Renal pelvis (tissue), 1 donor: ENCODE measurements at regions not wholly inside any gene's neighbourhood (a gene's known extent, or its start where the extent isn't known, plus 50 kb on each side); places are given as distances from the start of the nearest gene placed in this dataset.

ENCODE experiments used
- DNase-seq: peaks from one replicate; pipeline ENCODE4 v3.0.0-alpha.2; 2013

DNA sequence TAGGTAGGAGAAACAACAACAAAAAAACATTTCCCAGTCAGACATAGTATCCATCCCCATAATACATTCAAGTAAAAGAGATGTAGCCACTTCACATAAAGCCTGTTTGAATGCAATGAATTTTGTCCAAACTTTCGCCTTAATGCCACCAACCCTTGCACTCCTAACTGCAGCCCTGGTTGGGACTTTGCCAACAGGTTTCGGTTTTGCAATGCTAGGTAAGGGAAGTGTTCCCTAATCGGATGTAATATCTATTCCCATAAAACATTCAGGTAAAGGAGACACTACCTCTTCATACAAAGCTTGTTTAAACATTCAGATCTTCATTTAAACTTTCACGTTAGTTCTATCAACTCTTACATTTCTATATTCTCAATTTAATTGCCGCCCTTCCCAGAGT is 336.1 kb downstream of the DRD1 start:
- DNase-seq, result no peak

- DNase-seq, result no peak
These were observed 336.9 kb downstream of the DRD1 start for GRCh38 chr5:175107028-175107588.

- peak; percentile 17 for DNase-seq
These were observed 339.3 kb downstream of the DRD1 start for GRCh38 chr5:175104677-175105076.

DNA sequence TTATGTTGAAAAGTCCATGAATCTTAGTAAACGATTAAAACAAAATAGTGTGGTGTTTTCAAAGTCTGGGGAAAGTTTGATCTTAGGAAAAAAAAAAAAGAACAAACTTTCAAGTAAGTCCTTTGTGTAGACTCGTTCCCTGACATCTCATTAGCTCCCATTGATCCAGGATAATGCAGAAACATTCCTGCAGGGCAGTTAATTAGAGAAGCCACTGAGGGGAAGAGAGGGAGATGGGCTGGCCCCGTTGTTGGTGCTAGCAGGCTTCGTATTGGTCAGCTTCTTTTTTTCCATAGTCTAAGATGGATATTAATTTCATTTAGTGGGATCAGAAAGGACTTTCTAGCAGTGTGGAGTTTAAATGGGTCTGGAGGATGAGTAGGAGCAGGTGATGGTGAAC is 340.2 kb downstream of the DRD1 start:
- no peak for DNase-seq

GRCh38 chr5:175102717-175103116 is 341.3 kb downstream of the DRD1 start:
- DNase-seq, result no peak

GRCh38 chr5:175098301-175098700 is 345.7 kb downstream of the DRD1 start:
- DNase-seq, result no peak

DNA sequence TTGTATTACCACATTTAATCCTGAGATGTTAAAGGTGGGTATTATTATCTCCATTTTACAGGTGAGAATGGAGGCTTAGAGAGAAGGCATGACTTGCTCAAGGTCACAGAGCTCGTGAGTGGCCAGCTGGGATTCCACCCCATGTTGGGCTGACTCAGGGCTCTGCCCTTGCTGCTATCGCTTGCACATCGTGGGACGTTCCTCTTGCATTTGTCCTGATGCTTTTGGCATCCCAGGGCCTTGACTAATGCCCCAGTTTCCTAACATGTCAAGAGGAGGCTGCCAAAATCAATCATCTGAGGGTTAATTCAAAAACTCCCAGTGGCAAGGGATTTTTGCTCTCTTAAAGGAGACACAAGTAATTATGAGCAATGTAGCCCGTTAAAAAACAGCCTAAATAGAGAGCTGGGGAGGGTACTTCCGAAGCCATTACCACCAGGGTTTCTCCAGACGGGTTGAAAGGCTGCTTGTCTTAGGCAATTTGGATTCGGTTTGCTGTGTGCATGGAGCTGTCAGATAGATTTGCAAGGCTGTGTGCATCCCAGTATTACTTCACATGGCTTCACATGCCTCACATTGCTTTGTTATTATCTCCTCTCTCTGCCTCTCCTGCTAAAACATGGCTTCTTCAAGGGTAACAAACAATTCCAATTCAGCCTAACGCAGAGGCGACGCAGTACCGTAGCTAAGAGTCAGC is 347.4 kb downstream of the DRD1 start:
- no peak for DNase-seq

DNA sequence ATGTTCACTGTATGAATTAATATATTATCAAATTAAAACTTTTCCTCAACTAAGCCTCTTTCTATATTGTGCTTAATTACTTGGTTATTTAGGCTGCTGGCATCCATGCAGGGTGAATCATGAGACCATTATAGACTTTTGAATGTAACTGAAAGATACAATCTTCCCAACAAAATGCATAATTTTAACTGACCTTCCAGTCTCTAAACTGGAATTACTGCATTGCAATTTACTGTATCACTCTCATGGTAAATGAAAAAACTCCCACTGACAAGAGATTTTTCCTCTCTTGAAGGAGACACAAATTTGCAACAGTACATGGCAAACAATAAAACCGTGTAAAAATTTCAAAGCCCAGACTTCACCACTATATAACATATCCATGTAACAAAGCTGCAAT is 349.5 kb downstream of the DRD1 start:
- DNase-seq, result no peak

GRCh38 chr5:175092691-175093090 is 351.3 kb downstream of the DRD1 start:
- no peak for DNase-seq

DNA sequence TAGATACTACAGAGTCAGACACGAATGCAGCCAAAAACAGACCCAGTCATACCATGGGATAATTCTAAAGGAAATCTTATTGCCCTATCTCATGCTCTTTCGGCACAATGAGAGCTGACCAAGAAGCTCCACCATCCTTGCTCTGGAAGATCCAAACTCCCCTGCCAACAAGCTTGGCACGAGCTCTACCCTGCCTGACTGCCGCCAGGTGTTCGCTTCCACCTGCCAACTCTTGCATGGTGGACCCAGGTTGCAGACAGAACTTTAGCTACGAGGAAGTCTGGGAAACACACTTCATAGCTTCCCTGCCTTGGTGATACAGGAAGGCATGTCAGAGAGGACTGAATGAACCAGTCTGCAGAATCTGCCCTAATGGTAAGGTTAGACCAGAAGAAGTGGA is 355.0 kb downstream of the DRD1 start:
- no peak for DNase-seq

- no peak for DNase-seq
These were observed 358.6 kb downstream of the MSX2 start for GRCh38 chr5:175082866-175083590.

- no peak for DNase-seq
These were observed 358.0 kb downstream of the MSX2 start for GRCh38 chr5:175082346-175082745.

DNA sequence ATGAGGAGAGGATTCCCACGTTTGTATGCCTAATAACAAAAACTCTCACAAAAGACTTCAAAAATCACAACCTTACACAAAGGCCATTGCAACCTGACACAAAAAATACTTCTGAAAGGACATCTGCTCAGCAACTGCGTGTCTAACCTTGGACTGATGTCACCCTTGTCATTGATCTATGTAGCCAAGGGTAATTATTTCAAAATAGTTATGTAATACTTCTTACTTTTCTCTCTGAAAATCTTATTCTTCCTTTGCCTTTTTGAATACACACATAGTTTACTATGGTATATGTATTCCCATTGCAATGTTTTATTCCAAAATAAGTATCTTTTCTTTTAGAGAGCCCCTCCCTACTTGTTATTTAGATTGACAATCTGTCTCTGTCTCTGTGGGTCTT is 355.3 kb downstream of the MSX2 start:
- DNase-seq, result no peak

- DNase-seq, result no peak
These were observed 345.9 kb downstream of the MSX2 start for GRCh38 chr5:175070283-175070682.

DNA sequence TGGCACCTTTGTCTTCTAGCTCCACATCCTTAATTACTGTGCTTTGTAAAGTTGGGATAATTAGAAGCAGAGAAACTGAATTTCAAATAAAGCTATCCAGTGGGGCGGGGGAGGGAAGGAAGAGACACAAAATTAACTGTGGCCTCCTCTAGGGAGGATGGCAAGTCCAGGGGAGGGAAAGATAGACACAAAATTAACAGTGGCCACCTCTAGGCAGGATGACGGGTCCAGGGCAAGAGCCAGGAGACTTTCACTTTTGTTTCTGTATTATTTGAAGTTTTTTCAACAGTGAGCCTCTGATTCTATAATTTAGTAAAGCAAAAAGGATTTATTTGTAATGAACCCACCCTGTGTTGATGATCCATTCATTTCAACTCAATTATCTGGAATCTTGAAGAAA is 335.9 kb downstream of the MSX2 start:
- no peak for DNase-seq

DNA sequence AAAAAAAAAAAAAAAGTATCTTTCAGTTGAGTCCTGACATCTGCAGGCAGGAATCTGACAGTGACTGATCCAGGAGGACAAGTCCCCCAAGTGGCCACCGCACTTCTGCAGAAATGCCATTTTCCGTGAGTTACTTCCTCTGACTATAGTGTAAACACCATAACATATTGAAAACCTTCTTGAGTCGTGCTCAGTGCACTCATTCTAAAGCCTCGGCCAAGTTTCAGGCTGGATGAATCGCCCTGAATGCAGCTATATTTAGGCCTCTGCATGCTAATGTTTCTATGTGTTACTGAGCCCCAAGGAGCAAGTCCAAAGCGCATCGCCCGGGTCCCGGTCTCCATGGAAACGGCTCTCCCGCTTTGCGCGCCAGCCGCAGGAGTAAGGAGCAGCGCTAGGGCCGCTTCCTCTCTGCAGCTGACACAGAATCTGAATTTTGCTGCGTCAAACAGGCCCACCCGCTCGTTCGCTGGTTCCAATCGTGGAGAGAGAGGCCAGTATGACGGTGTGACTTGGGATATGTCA is 335.4 kb downstream of the MSX2 start:
- DNase-seq, result peak; percentile 50

GRCh38 chr5:175056831-175057230 is 332.4 kb downstream of the MSX2 start:
- DNase-seq, result no peak

DNA sequence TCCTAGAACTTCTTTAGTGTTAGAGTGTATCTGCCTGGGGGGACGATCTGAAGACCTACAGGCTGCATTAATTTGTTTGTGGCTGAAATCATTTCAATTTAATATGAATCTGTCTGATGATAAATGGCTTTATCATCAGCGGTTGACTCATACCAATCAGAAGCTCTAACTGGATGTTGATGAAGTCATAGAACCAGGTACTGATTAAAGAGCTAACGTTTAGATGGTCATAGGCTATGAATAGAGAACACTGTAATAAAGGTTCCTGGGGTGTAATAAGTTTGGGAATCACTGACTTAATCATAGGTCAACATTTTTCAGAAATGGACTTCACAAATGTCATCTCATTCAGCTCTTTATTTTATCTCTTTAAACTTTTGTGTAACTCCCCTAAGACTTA is 329.9 kb downstream of the MSX2 start:
- no peak for DNase-seq

GRCh38 chr5:175052351-175052750 is 328.0 kb downstream of the MSX2 start:
- no peak for DNase-seq

DNA sequence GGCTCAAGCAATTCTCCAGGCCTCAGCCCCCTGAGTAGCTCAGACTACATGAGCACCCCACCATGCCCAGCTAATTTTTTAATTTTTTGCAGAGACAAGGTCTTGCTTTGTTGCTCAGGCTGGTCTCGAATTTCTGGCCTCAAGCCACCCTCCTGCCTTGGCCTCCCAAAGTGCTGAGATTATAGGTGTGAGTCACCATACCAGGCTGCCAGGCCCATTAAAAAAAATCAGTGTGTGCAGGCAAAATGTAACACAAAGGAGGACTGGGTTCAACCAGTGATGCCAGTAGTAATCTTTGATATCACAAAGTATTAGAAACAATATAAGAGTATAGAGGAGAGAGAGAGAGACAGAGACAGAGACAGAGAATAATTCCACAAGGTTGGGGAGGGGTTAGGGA is 322.7 kb downstream of the MSX2 start:
- no peak for DNase-seq

DNA sequence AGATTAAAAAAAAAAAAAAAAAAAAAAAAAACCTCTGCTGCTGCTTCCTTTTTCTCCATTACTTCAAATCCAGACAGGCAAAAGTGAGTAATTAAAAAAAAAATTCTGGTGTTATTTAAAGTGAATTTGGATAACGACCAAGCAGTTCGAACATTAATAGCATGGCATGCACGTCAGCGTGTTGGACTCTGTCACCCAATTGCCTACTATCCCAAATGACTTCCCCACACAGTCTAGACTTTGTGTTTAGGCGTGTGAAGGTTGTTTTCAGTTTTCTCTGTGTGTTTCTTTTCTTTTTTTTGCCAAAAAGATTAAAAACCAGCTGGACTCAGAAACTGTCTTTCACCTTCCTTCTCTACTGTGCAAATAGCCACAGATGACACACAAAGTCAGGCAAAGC is 321.4 kb downstream of the MSX2 start:
- DNase-seq, result no peak

DNA sequence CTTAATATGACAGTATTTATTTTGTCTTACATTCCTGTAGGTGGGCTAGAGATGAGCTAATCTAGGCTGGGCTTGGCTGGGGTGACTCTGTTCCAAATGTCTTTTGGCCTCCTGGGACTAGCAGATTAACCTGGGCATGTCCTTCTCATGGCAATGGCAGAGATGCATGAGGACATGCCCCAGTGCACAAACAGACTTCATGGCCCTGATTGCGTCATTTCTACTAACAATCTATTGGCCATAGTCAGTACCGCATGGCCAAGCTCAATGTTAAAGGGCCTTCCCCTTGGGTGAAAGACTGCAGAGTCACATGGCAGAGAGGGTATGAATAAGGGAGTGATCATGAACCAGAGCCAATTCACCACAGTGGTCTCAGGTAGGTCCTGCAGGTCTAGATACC is 313.4 kb downstream of the MSX2 start:
- DNase-seq, result no peak

GRCh38 chr5:175035882-175036533 is 311.6 kb downstream of the MSX2 start:
- no peak for DNase-seq
